Nucleus accumbens (tissue), 56 donors: ENCODE measurements at regions not wholly inside any gene's neighbourhood (a gene's known extent, or its start where the extent isn't known, plus 50 kb on each side); places are given as distances from the start of the nearest gene placed in this dataset.

ENCODE experiments used
- DNase-seq, 56 donors: peaks; one replicate each; lab custom pipeline; 2025; lab: John Stamatoyannopoulos, UW

DNA sequence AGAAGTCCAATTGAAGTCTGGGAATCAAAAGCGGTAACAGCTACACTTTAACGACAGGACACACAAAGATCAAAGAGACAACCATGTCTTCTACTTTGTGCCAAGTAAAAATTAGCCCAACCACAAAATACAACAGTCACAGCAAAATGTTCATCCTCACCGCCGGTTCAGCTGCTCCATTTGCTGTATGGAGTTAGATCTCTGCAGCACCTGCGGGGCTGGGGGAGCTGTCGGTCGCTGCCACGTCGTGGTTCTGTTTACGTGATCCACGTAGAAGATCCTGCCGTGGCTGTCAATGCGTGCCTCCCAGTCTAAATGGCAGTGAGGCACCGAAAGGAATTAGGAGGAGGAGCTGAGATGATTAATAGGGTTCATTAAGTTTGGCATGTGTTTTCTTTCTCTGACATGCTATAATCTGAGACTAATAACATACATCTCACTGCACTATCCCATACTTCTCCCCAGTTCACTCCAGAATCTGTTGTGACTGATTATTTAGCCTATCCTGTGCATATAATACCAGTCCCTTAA, 136.5 kb upstream of the STK17B start:
- no peak for DNase-seq

DNA sequence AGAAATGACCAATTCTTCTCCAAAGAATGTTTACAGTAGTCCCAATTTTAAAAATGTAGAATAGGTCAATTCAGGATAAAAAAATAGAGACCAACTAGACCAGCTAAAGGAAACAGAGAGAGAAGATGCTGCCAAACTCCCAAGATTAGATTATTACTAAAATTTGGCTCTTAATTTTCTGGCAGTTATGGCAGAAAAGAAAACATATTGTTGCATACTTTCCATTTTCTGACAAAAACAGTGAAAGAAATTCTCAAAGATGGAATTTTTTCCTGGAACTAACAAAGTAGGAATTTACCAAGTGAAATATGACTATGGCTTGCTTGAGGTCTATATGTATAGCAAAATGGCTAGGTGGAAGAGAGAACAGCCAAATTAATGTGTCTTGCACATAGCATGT, 138.3 kb upstream of the STK17B start:
- no peak for DNase-seq

DNA sequence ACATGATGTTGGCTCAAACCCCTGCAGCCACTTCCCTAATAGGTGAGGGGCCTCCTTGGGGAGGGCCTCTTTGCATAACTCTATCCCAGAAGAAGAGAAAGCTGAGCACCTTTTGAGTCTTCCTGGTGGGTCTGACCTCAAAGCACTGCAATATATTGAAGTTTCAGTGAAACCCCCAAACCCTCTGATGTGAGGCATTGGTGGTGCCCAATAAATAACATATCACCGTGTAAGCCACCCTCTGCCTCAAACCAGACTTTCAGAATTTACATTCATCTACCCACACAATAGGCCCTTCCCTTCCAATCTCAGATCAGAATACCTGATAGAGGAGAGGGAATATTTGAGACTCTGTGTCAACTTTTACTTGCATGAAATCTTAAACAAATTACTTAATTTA, 142.8 kb upstream of the STK17B start:
- DNase-seq = no peak

GRCh38 chr2:196314780-196315179, 143.4 kb upstream of the STK17B start:
- no peak for DNase-seq

DNA sequence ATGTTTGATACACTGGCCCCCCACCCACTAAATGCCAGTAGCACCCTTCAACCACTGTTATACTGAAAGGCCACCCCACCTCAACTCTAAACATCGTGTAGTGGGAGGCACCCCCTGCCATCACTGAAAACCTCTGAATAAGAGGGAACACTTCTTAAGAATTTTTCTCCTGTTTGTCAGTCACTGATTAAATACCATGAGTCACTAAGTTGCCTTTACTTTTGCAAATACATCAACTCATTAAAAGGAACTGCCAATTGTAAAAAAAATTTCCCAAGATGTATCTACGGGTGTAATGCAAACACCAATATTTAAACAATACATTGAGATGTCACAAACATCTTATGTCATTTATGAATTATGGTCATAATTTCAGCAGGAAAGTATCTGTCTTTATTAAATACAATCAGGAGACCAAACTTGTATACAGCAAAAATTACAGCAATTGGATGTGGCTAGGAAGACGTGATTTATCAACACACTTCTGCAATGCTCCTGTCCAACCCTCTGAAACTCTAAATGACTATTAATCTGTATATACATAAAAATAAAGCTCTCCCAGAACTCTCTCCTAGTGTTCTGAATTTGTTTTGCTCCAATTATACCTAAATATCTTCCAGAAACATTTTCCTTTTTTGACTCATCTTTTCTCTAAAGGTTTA, 144.1 kb upstream of the STK17B start:
- DNase-seq = no peak

GRCh38 chr2:196316050-196316430, 144.7 kb upstream of the STK17B start:
- DNase-seq = no peak

DNA sequence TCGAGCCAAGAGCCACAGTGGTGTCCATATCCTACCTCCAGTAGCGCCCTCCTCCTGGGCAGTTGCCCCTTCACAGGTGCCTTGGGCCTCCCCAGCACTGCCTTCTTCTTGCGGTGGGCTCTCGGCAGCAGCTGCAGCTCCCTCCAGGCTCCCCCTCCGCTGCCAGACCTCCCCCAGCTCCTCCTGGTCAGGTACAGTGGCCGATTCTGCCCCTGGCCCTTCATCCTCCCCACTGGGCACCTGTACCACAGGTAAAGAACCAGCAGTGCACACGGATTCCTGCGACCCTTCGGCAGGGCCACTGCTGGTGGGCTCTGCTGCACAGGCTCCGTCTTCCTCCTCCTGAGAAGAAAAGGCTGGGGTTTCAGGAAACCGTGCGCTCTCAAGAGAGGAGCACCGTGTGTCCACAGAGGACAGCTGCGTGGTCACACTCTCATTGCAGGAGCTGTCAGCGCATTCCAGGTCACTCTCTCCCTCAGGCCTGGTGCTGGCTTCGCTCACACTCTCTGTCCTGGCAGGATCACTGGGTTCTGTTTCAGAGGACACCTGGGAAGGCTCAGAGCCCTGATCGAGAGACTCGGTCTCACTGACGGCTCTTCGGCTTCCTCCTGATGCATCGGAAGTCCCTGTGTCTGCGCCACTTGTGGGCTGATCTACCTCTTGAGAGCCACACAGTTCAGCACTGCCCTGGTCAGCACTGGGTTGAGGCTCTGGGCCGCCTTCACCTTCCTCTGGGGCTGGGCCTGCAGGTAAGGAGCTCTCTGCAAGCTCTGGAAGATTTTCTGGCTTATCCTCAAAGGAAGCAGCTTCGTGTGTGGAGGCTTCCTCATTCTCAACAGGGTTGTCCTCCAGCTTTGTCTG, 147.4 kb upstream of the STK17B start:
- DNase-seq = no peak

- no peak for DNase-seq
These were observed 151.8 kb upstream of the STK17B start for GRCh38 chr2:196322973-196323810.

DNA sequence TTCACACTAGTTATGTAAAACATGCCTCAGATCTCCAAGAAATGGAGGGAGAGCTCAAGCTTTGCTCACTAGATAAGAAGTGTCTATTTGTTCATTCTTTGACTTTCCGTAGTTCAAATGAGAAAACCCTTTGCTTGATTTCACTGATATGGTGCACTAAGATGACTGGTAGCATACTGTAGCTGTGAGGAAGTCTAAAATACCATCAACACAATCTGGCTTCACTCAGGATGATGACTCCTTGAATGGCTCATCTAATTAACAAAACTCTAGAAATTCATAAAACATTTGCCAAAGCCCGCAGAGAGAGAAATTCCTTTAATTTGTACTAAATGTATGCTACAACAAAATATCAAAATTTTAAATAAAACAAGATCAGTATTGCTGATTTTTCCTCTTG, 152.8 kb upstream of the STK17B start:
- DNase-seq = no peak

GRCh38 chr2:196328088-196328680, 156.8 kb upstream of the STK17B start:
- DNase-seq = no peak

DNA sequence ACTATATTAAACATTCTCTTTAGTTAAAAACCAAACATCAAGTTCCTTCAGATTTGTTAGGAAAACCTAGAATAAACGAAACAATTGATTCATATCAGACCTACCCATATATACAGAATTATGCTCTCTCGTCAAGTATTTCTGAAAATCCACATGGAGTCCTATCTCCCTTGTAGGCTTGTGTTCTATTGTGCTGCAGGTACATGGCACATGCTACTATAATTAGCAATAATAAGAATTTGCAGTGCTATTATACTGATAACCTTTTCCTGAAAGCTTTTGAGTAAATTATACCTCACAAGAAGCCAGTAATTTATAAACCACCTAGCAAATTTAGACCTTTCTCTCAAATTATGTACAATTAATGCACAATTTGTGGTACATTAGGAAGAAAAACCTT, 158.6 kb upstream of the STK17B start:
- no peak for DNase-seq

- DNase-seq = no peak
These were observed 159.3 kb upstream of the STK17B start for GRCh38 chr2:196330645-196331044.

GRCh38 chr2:196331143-196331542, 159.8 kb upstream of the STK17B start:
- DNase-seq = no peak

GRCh38 chr2:196331851-196332250, 160.5 kb upstream of the STK17B start:
- no peak for DNase-seq

DNA sequence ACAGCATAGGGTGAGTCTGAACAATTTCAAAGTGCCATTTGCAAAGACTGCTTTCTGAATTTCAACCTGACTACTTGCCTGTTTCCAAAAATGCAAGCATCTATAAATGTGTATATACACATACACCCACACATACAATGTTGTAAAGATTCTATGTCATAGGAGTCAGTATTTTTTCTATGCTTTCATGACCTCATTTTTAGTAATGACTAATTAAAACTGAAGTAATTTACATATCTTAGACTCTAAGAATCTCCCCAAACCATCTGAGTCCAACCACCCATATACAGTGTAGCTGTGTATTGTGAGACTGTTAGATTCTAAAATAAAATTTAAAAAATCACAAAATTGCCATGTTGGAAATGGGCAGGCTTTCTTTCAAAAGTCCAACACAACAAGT, 162.0 kb upstream of the STK17B start:
- DNase-seq = no peak

GRCh38 chr2:196334710-196335109, 163.3 kb upstream of the STK17B start:
- DNase-seq = no peak

- DNase-seq = no peak
These were observed 163.8 kb upstream of the STK17B start for GRCh38 chr2:196335221-196335634.

DNA sequence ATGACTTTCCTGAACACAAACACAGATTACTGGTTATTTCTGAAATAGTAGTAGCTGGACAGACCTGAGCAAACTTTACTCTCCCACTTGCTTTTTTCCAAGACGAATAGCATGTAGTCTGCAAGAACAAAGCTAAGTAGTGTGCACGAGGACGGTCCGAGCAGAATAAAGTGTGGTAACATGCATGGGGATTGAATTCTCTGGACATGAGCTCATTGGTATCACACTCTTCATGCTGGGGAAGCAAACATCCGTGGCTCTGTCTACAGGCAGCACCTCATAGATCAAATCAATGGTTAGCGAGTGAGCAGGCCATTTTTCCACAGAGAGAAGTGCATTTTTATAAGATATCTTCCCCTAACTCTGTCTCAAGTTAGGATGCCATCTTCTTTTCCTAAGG, 164.8 kb upstream of the STK17B start:
- DNase-seq = no peak

- DNase-seq = no peak
These were observed 165.3 kb upstream of the STK17B start for GRCh38 chr2:196336715-196337114.

DNA sequence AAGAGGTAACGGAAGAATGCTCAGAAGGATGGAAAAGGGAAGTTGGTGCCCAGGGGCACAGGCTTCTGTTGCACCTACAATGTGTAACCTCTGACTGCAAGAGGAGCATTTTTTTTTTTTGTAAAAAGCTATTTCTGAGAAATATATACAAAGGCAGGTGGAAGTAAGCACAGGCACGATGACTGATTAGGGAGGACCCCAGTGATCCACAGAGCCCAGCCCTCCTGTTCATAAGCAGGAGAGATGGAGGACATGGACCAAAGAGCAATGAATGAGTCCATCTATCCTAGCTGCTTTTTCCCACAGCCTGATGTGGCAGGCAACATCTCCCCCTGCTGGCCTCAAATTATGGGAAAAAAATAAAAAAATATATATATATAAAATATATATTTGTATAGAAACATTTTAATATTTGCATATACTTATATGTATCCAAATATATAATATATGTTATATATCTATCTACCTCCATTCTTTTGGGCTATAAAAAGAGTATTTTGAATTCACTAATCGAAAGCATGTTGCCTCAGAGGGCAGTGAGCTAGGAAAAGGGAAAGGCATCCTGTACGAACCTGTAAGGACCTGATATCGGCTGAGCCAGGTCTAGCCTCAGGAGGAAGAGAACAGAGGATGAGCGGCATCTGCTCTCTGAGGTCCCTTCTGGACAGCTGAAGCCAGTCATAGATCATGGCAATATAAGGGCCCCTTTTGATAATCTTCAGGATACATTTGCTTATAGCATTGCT, 166.0 kb upstream of the STK17B start:
- no peak for DNase-seq
